GM12892 (cell line): ENCODE measurements at regions not wholly inside any gene's neighbourhood (a gene's known extent, or its start where the extent isn't known, plus 50 kb on each side); places are given as distances from the start of the nearest gene placed in this dataset.

Experiments
- POLR2A ChIP-seq: IDR thresholded peaks from 2 replicates; pipeline ENCODE4 v1.6.1; 2011; ENCODE audit warnings: low read depth, low read length, control low read depth
- POLR2AphosphoS5 ChIP-seq: IDR thresholded peaks from 2 replicates; pipeline ENCODE4 v1.6.1; 2011; ENCODE audit warnings: low read depth, low read length, control low read depth

- no peak for TF ChIP-seq POLR2AphosphoS5
- no peak for TF ChIP-seq POLR2A
These were observed 283.1 kb upstream of the ADAMTSL1 start for GRCh38 chr9:18190671-18191374.
